ENCODE measurements at regions not wholly inside any gene's neighbourhood (a gene's known extent, or its start where the extent isn't known, plus 50 kb on each side); places are given as distances from the start of the nearest gene placed in this dataset.
A peak's percentile ranks its signal among the peaks of the same experiment; 100 is the strongest.

DNA sequence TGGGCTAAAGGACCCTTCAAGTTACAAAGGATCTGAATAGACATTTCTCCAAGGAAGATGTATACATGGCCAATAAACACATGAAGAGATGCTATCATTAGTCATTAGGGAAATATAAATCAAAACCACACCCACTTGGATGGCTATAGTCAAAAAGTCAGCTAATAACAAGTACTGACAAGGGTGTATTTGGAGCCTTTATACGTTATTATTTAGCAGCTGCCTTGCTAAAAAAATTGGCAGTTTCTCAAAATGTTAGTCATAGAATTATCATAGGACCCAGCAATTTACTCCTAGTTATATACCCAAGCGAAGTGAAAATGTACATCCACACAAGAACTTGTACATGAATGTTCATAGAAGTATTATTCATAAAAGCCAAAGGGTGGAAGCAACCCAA, 112.7 kb upstream of the DUSP21 start:
- no peaks in the 10 kb centered on the region for H3K9me3 ChIP-seq
- H3K4me1 ChIP-seq = no peaks in the 10 kb centered on the region
- DNase-seq (no peak), ATAC-seq (no peak)
- peaks cover 0 to 2% (median 0%) of the 10 kb centered on the region in 3 donors for H3K27me3 ChIP-seq (ENCODE audit: insufficient read depth in 3 of 3, low read length in 2 of 3)
- WGBS, 3 donors = 30 to 42% (median 42%) methylated on average over 2 of the region's 2 CpGs
- H3K27ac ChIP-seq = no peak overlapping the region
- H3K36me3 ChIP-seq (ENCODE audit: insufficient read depth in 1 of 2, low read depth in 1 of 2) = no peaks in the 10 kb centered on the region
- no peak overlapping the region for H3K4me3 ChIP-seq
- TF ChIP-seq, protein P1, sequence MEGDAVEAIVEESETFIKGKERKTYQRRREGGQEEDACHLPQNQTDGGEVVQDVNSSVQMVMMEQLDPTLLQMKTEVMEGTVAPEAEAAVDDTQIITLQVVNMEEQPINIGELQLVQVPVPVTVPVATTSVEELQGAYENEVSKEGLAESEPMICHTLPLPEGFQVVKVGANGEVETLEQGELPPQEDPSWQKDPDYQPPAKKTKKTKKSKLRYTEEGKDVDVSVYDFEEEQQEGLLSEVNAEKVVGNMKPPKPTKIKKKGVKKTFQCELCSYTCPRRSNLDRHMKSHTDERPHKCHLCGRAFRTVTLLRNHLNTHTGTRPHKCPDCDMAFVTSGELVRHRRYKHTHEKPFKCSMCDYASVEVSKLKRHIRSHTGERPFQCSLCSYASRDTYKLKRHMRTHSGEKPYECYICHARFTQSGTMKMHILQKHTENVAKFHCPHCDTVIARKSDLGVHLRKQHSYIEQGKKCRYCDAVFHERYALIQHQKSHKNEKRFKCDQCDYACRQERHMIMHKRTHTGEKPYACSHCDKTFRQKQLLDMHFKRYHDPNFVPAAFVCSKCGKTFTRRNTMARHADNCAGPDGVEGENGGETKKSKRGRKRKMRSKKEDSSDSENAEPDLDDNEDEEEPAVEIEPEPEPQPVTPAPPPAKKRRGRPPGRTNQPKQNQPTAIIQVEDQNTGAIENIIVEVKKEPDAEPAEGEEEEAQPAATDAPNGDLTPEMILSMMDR (IDR thresholded peaks at IDR 0.05) = no peak
- intact Hi-C loops (cut with DNase I) = no loop called here

DNA sequence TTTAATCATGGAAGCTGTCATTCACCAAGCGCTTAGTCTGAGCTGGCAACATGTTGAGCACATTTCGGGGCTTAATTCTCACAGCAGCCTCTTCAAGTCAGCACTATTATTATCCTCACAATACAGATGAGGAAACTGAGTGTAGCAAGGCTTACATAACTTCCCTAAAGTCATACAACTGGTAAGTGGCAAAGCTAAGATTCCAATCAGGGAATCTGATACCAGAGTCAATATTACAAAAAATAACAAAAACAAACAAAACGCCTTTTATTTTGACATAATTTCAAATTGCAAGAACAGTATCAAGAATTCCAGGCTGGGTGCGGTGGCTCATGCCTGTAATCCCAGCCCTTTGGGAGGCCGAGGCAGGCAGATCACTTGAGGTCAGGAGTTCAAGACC, 120.4 kb upstream of the DUSP21 start:
- TF ChIP-seq, protein P1 (IDR thresholded peaks at IDR 0.05) = no peak
- intact Hi-C loops (cut with DNase I) = no loop called here
- H3K36me3 ChIP-seq (ENCODE audit: insufficient read depth in 1 of 2, low read depth in 1 of 2) = no peaks in the 10 kb centered on the region
- DNase-seq (no peak), ATAC-seq (no peak)
- 86 to 93% (median 92%) methylated on average over 5 of the region's 5 CpGs for WGBS, 3 donors
- peaks cover 0 to 20% (median 0%) of the 10 kb centered on the region in 3 donors for H3K27me3 ChIP-seq (ENCODE audit: insufficient read depth in 3 of 3, low read length in 2 of 3)
- H3K9me3 ChIP-seq = no peaks in the 10 kb centered on the region
- H3K4me3 ChIP-seq = no peak overlapping the region
- H3K27ac ChIP-seq = no peak overlapping the region
- no peaks in the 10 kb centered on the region for H3K4me1 ChIP-seq

DNA sequence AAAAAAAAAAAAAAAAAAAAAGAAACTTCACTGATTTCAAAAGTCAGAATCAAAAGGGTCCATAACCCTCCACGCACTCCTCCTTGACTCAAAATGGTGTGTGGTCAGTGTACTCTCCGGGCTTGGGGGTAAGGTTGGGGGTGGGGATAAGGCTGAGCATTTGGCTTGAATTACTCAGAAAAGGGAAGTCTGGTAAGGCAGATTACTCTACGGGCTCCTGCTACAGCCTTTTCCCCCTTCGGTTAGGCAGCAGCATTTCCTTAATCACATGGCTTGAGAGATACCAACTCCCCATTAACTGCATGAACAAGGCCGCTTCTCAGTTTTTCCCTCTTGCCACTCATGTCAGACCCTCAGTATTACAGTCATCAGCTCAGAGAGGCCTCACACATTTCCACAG, 135.4 kb upstream of the DUSP21 start:
- intact Hi-C loops (cut with DNase I) = no loop called here
- Histone ChIP-seq H3K27ac (no peak overlapping the region), H3K4me3 (no peak overlapping the region), H3K9me3 (no peaks in the 10 kb centered on the region), H3K27me3 (ENCODE audit: insufficient read depth in 3 of 3, low read length in 2 of 3) (peaks cover 0 to 2% (median 0%) of the 10 kb centered on the region in 3 donors), H3K4me1 (no peaks in the 10 kb centered on the region), H3K36me3 (ENCODE audit: insufficient read depth in 1 of 2, low read depth in 1 of 2) (no peaks in the 10 kb centered on the region)
- ATAC-seq = no peak
- TF ChIP-seq, protein P1 (IDR thresholded peaks at IDR 0.05) = no peak
- no peak for DNase-seq
- 63 to 73% (median 70%) methylated on average over 5 of the region's 5 CpGs for WGBS, 3 donors

DNA sequence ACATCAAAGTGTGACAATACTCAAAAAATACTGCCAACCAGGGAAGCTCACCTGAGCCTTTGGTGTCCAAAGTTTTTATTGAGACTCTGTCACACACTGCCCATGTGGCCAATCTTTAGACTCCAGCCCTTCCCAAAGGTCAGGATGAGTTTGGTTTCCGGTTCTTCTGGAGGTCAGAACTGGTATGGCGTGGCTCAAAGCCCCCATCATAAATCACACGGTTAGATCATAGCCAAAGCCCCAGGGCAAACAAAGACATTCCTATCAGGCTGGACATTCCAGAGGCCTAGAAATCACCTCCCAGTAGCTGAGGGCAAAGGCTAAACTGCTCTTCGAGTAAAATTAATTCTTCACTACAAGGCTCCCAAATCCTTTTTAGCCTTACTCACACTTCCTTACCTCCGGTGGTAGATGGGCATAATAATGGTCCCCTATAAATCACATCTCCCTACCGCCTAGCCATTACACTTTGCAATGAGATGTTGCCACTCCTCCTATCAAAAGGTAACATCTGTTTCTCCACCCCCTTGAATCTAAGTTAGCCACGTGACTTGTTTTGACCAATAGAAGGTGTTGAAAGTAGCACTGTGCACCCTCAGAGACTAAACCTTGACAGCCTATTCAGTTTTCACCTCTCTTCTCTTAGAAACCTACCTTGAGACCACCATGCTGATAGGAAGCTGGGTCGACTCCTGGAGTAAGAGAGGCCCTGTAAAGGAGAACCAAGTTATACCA, 137.8 kb upstream of the DUSP21 start:
- WGBS, 3 donors = 49 to 51% (median 49%) methylated on average over 8 of the region's 8 CpGs
- TF ChIP-seq, protein P1 (IDR thresholded peaks at IDR 0.05) = no peak
- no peak for ATAC-seq
- H3K4me1 ChIP-seq = no peaks in the 10 kb centered on the region
- intact Hi-C loops (cut with DNase I) = no loop called here
- no peak for DNase-seq
- H3K27ac ChIP-seq = no peak overlapping the region
- H3K27me3 ChIP-seq (ENCODE audit: insufficient read depth in 3 of 3, low read length in 2 of 3) = peaks cover 0 to 2% (median 0%) of the 10 kb centered on the region in 3 donors
- no peaks in the 10 kb centered on the region for H3K36me3 ChIP-seq (ENCODE audit: insufficient read depth in 1 of 2, low read depth in 1 of 2)
- no peaks in the 10 kb centered on the region for H3K9me3 ChIP-seq
- no peak overlapping the region for H3K4me3 ChIP-seq

DNA sequence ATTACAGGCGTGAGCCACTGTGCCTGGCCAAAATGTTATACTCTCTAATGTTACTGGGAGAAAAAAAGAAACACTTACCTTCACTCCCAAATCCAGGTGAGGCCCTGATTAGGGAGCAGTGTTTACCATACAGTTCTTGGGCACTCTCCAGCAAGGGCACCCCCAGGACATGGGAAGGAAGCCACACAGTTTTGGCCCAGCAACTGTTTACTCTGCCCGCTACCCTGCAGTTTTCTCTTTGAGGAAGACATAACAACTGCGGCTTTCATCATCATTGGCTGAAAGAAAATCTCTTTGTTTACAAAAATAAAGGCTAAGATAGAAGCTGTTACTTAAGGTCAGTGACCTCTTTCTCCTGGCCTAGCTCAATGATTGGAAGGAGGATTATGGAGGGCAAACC, 145.5 kb upstream of the DUSP21 start:
- no peak overlapping the region for H3K4me3 ChIP-seq
- no peaks in the 10 kb centered on the region for H3K36me3 ChIP-seq (ENCODE audit: insufficient read depth in 1 of 2, low read depth in 1 of 2)
- H3K27ac ChIP-seq = no peak overlapping the region
- no peaks in the 10 kb centered on the region for H3K27me3 ChIP-seq (ENCODE audit: insufficient read depth in 3 of 3, low read length in 2 of 3)
- intact Hi-C loops (cut with DNase I) = no loop called here
- WGBS, 3 donors = 59 to 70% (median 66%) methylated on average over 3 of the region's 3 CpGs
- no peaks in the 10 kb centered on the region for H3K9me3 ChIP-seq
- no peaks in the 10 kb centered on the region for H3K4me1 ChIP-seq
- no peak for DNase-seq
- TF ChIP-seq, protein P1 (IDR thresholded peaks at IDR 0.05) = no peak
- ATAC-seq = peak in 1 of 4 donors; percentile 15

Measured in psoas muscle (tissue), 7 donors.